HG03575 (cell line): ENCODE measurements at regions not wholly inside any gene's neighbourhood (a gene's known extent, or its start where the extent isn't known, plus 50 kb on each side); places are given as distances from the start of the nearest gene placed in this dataset.
"Not testable (repeated sequence)": the region's sequence is repeated elsewhere in the genome, so short reads cannot be mapped to it uniquely, and the experiment has no call there.

Experiments
- ATAC-seq: cut with Tn5 transposase; IDR thresholded peaks from one replicate; pipeline ENCODE4 v1.9.1; 2021; ENCODE audit not compliant: unreplicated experiment, insufficient number of reproducible peaks, low FRiP score; ENCODE audit errors: extremely low read depth

- ATAC-seq, result no peak
These were observed 106.1 kb upstream of the TMEM170B start for GRCh38 chr6:11431455-11431937.

GRCh38 chr6:11430036-11430435, 107.5 kb upstream of the TMEM170B start:
- no peak for ATAC-seq

- ATAC-seq, result no peak
These were observed 108.0 kb upstream of the TMEM170B start for GRCh38 chr6:11429577-11429976.

GRCh38 chr6:11428895-11429294, 108.7 kb upstream of the TMEM170B start:
- ATAC-seq, result no peak

- no peak for ATAC-seq
These were observed 109.2 kb upstream of the TMEM170B start for GRCh38 chr6:11428371-11428770.

GRCh38 chr6:11427723-11428245, 109.8 kb upstream of the TMEM170B start:
- no peak for ATAC-seq

- ATAC-seq, result no peak
These were observed 110.3 kb upstream of the TMEM170B start for GRCh38 chr6:11427091-11427722.

- ATAC-seq, result no peak
These were observed 111.0 kb upstream of the TMEM170B start for GRCh38 chr6:11426571-11426970.

- no peak for ATAC-seq
These were observed 111.7 kb upstream of the TMEM170B start for GRCh38 chr6:11425876-11426275.

GRCh38 chr6:11425431-11425871, 112.1 kb upstream of the TMEM170B start:
- no peak for ATAC-seq

- ATAC-seq, result no peak
These were observed 113.0 kb upstream of the TMEM170B start for GRCh38 chr6:11424395-11425034.

GRCh38 chr6:11423667-11424066, 113.9 kb upstream of the TMEM170B start:
- ATAC-seq, result no peak

GRCh38 chr6:11423072-11423471, 114.5 kb upstream of the TMEM170B start:
- no peak for ATAC-seq

- no peak for ATAC-seq
These were observed 117.6 kb upstream of the TMEM170B start for GRCh38 chr6:11419763-11420453.

- ATAC-seq, result no peak
These were observed 119.2 kb upstream of the TMEM170B start for GRCh38 chr6:11418290-11418905.

GRCh38 chr6:11416936-11417576, 120.5 kb upstream of the TMEM170B start:
- ATAC-seq, result no peak

GRCh38 chr6:11416099-11416935, 121.2 kb upstream of the TMEM170B start:
- ATAC-seq, result not testable (repeated sequence)

- ATAC-seq, result no peak
These were observed 122.0 kb upstream of the TMEM170B start for GRCh38 chr6:11415557-11415956.
